BLaER1 treated with 17β-estradiol and CSF1 and Interleukin-3, amounts not matched to agents 10 nM and 100 nM (cell line): ENCODE measurements at regions not wholly inside any gene's neighbourhood (a gene's known extent, or its start where the extent isn't known, plus 50 kb on each side); places are given as distances from the start of the nearest gene placed in this dataset.

ENCODE experiments used
- H3K27ac ChIP-seq, 11 experiments: shearing (Covaris generic); formaldehyde crosslinking; 2 replicates each; pipeline ENCODE4 v1.8.1; 2022
- H3K27me3 ChIP-seq, 11 experiments: shearing (Covaris generic); formaldehyde crosslinking; 2 replicates each; pipeline ENCODE4 v1.8.1; 2022
- H3K36me3 ChIP-seq, 11 experiments: shearing (Covaris generic); formaldehyde crosslinking; 2 replicates each; pipeline ENCODE4 v1.8.1; 2022
- H3K4me1 ChIP-seq, 10 experiments: shearing (Covaris generic); formaldehyde crosslinking; 2 replicates each; pipeline ENCODE4 v1.8.1; 2022
- H3K4me2 ChIP-seq, 11 experiments: shearing (Covaris generic); formaldehyde crosslinking; 2 replicates each; pipeline ENCODE4 v1.8.1; 2022
- H3K4me3 ChIP-seq, 10 experiments: shearing (Covaris generic); formaldehyde crosslinking; 2 replicates each; pipeline ENCODE4 v1.8.1; 2022
- H3K9ac ChIP-seq, 11 experiments: shearing (Covaris generic); formaldehyde crosslinking; 2 replicates each; pipeline ENCODE4 v1.8.1; 2022
- H3K9me3 ChIP-seq, 11 experiments: shearing (Covaris generic); formaldehyde crosslinking; replicated peaks in 1 of 11; 2 replicates each; pipeline ENCODE4 v1.8.1; 2022
- H4K20me1 ChIP-seq, 11 experiments: shearing (Covaris generic); formaldehyde crosslinking; 2 replicates each; pipeline ENCODE4 v1.8.1; 2022
- Cebpa-rat ChIP-seq, 11 experiments: shearing (Covaris generic); IDR thresholded peaks; 2 replicates each; pipeline ENCODE4 v1.8.1; 2022

DNA sequence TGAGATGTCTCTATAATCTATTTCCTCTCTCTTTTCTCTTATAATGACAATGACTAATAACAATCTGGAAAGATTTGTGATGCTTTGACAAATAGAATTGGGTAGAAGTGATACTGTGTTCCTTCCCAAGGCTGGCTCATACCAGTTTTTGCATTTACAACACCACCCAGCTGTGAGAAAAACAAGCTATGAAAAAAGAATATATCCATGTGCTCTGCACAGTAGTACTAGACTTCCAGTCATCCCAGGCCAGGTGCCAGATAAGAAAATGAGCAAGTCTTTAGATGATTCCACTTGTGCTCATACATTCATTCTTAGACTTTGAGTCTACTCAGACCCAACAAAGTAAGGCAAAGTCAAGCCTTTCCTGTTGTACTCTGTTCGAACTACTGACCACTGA lies 350.2 kb upstream of the POU1F1 start:
- H3K4me2 ChIP-seq = no peak overlapping the region
- no peak overlapping the region for H3K4me3 ChIP-seq
- no peaks in the 10 kb centered on the region for H3K27me3 ChIP-seq
- peaks cover 0 to 20% (median 0%) of the 10 kb centered on the region in 11 experiments; a peak in 5 of 22 replicates for H3K9me3 ChIP-seq
- no peak for TF ChIP-seq Cebpa-rat (IDR thresholded peaks at IDR 0.05)
- no peak overlapping the region for H3K27ac ChIP-seq
- H4K20me1 ChIP-seq = no peaks in the 10 kb centered on the region
- no peaks in the 10 kb centered on the region for H3K36me3 ChIP-seq
- H3K9ac ChIP-seq = no peak overlapping the region
- no peaks in the 10 kb centered on the region; a peak in 1 of 20 replicates for H3K4me1 ChIP-seq

- Histone ChIP-seq H3K27me3 (no peaks in the 10 kb centered on the region), H3K4me2 (no peak overlapping the region), H3K4me3 (no peak overlapping the region), H3K9me3 (peaks cover 0 to 20% (median 0%) of the 10 kb centered on the region in 11 experiments; a peak in 5 of 22 replicates), H3K9ac (no peak overlapping the region), H3K27ac (no peak overlapping the region), H3K36me3 (no peaks in the 10 kb centered on the region), H4K20me1 (no peaks in the 10 kb centered on the region), H3K4me1 (no peaks in the 10 kb centered on the region; a peak in 1 of 20 replicates)
- TF ChIP-seq Cebpa-rat (IDR thresholded peaks at IDR 0.05) = no peak
These were observed 349.5 kb upstream of the POU1F1 start for GRCh38 chr3:87625876-87626275.

GRCh38 chr3:87624860-87625259 lies 348.5 kb upstream of the POU1F1 start:
- TF ChIP-seq Cebpa-rat (IDR thresholded peaks at IDR 0.05) = no peak
- Histone ChIP-seq H3K27ac (no peak overlapping the region), H3K4me2 (no peak overlapping the region)

DNA sequence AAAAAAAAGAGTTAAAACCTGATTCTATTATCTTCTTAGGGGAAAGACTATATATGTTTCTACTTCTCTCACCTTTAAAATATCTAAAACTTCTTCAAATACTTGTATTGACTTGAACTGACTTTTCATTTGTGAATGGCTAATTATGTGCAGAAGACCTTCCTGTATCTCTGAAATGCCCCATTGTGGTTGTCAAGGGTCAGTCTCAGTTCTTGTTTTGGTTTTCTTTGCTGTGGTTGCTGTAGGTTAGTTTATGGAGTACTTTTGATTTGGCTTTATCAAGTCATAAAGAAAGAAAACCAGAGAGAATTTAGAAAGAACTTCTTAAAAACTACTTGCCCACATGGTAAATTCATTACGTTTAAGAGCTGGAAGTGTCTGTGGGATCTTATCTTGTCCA lies 345.3 kb upstream of the POU1F1 start:
- no peaks in the 10 kb centered on the region for H3K36me3 ChIP-seq
- no peak overlapping the region for H3K27ac ChIP-seq
- no peak overlapping the region for H3K4me2 ChIP-seq
- no peak overlapping the region for H3K4me3 ChIP-seq
- no peak for TF ChIP-seq Cebpa-rat (IDR thresholded peaks at IDR 0.05)
- H4K20me1 ChIP-seq = no peaks in the 10 kb centered on the region
- no peak overlapping the region for H3K9ac ChIP-seq
- H3K27me3 ChIP-seq = no peaks in the 10 kb centered on the region
- H3K4me1 ChIP-seq = no peaks in the 10 kb centered on the region
- H3K9me3 ChIP-seq = peaks cover 0 to 9% (median under 1%) of the 10 kb centered on the region in 11 experiments; a peak in 8 of 22 replicates

More at GRCh38 chr3:87624860-87625259, 348.5 kb upstream of the POU1F1 start:
- Histone ChIP-seq H3K9ac (no peak overlapping the region), H4K20me1 (no peaks in the 10 kb centered on the region), H3K4me3 (no peak overlapping the region), H3K27me3 (no peaks in the 10 kb centered on the region), H3K4me1 (no peaks in the 10 kb centered on the region; a peak in 1 of 20 replicates), H3K36me3 (no peaks in the 10 kb centered on the region), H3K9me3 (peaks cover 0 to 20% (median 0%) of the 10 kb centered on the region in 11 experiments; a peak in 5 of 22 replicates)

DNA sequence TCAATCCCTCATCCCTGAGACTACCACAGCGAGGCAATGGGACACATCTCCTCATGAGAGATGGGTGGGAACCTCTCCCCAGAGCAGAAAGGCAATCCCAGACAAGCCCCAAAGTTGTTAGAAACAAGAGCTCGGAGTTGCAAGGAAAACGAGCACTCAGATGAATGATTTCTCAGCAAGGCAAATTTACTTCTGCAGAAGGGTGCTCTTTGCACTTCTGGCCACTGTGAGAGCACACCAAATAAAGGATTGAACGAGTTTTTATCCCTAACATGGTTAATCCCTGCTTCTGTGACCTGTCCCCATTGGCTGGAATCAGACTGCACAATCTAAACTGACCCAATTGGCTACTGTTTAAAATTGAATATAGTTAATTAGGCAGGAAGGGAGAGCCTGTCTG lies 339.1 kb upstream of the POU1F1 start:
- no peak for TF ChIP-seq Cebpa-rat (IDR thresholded peaks at IDR 0.05)
- no peak overlapping the region for H3K9ac ChIP-seq

GRCh38 chr3:87614998-87615397 lies 338.6 kb upstream of the POU1F1 start:
- H4K20me1 ChIP-seq = no peaks in the 10 kb centered on the region
- H3K4me1 ChIP-seq = no peaks in the 10 kb centered on the region
- no peak overlapping the region for H3K9ac ChIP-seq
- H3K9me3 ChIP-seq = peaks cover 23 to 47% (median 29%) of the 10 kb centered on the region in 11 experiments
- no peak overlapping the region for H3K4me3 ChIP-seq
- no peak for TF ChIP-seq Cebpa-rat (IDR thresholded peaks at IDR 0.05)
- H3K27ac ChIP-seq = no peak overlapping the region
- H3K4me2 ChIP-seq = no peak overlapping the region
- H3K36me3 ChIP-seq = peaks cover 0 to 4% (median 0%) of the 10 kb centered on the region in 11 experiments; a peak in 1 of 22 replicates
- H3K27me3 ChIP-seq = no peaks in the 10 kb centered on the region

More for the DNA sequence above, 339.1 kb upstream of the POU1F1 start:
- Histone ChIP-seq H4K20me1 (no peaks in the 10 kb centered on the region), H3K4me3 (no peak overlapping the region), H3K27ac (no peak overlapping the region), H3K36me3 (peaks cover 0 to 4% (median 0%) of the 10 kb centered on the region in 11 experiments; a peak in 1 of 22 replicates), H3K27me3 (no peaks in the 10 kb centered on the region), H3K4me1 (no peaks in the 10 kb centered on the region), H3K4me2 (no peak overlapping the region), H3K9me3 (peaks cover 19 to 42% (median 29%) of the 10 kb centered on the region in 11 experiments)

GRCh38 chr3:87607234-87607633 lies 330.9 kb upstream of the POU1F1 start:
- H3K9me3 ChIP-seq = peaks cover 23 to 52% (median 28%) of the 10 kb centered on the region in 11 experiments
- no peak for TF ChIP-seq Cebpa-rat (IDR thresholded peaks at IDR 0.05)

GRCh38 chr3:87595798-87596197 lies 319.4 kb upstream of the POU1F1 start:
- H3K9ac ChIP-seq = no peak overlapping the region
- no peaks in the 10 kb centered on the region for H3K4me1 ChIP-seq
- H3K27me3 ChIP-seq = no peaks in the 10 kb centered on the region
- H3K27ac ChIP-seq = no peak overlapping the region
- H4K20me1 ChIP-seq = no peaks in the 10 kb centered on the region
- H3K4me3 ChIP-seq = no peak overlapping the region
- TF ChIP-seq Cebpa-rat (IDR thresholded peaks at IDR 0.05) = no peak
- no peak overlapping the region for H3K4me2 ChIP-seq
- no peaks in the 10 kb centered on the region for H3K36me3 ChIP-seq
- peaks cover 0 to 27% (median 11%) of the 10 kb centered on the region in 11 experiments; a peak in 14 of 22 replicates for H3K9me3 ChIP-seq

More at GRCh38 chr3:87607234-87607633, 330.9 kb upstream of the POU1F1 start:
- H3K4me1 ChIP-seq = no peaks in the 10 kb centered on the region
- H3K4me2 ChIP-seq = no peak overlapping the region
- no peak overlapping the region for H3K9ac ChIP-seq
- H3K27ac ChIP-seq = no peak overlapping the region
- no peak overlapping the region for H3K4me3 ChIP-seq
- no peaks in the 10 kb centered on the region for H4K20me1 ChIP-seq
- no peaks in the 10 kb centered on the region for H3K27me3 ChIP-seq
- no peaks in the 10 kb centered on the region; a peak in 1 of 22 replicates for H3K36me3 ChIP-seq

DNA sequence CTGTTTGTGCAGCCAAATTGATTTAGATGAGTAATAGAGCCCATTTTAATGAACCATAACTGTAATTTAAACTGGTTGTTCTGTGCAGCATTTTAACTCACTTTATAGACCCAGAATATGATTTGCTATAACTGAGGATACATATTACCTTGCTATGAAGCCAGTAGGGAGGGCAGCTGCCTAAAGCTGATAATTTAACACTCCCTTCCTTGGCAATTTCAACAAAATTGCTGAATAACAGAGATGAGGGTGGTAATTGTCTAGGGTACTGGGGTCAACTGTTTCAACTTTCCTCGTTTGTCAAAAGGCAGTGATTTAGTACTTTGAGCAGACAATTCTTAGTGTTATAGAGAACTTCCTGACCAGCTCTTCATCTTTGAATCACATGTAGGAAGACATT lies 304.9 kb upstream of the POU1F1 start:
- no peak overlapping the region for H3K27ac ChIP-seq
- peaks cover 0 to 19% (median 0%) of the 10 kb centered on the region in 10 experiments; a peak in 8 of 20 replicates for H3K4me1 ChIP-seq
- H3K27me3 ChIP-seq = no peaks in the 10 kb centered on the region
- H3K4me2 ChIP-seq = no peak overlapping the region
- no peak overlapping the region for H3K9ac ChIP-seq
- H4K20me1 ChIP-seq = no peaks in the 10 kb centered on the region
- no peaks in the 10 kb centered on the region for H3K36me3 ChIP-seq
- no peak for TF ChIP-seq Cebpa-rat (IDR thresholded peaks at IDR 0.05)
- no peak overlapping the region for H3K4me3 ChIP-seq
- H3K9me3 ChIP-seq = 0 out of 22 replicates have a peak, but pooled peaks cover 0 to 6% (median 0%) of the 10 kb centered on the region in 11 experiments

DNA sequence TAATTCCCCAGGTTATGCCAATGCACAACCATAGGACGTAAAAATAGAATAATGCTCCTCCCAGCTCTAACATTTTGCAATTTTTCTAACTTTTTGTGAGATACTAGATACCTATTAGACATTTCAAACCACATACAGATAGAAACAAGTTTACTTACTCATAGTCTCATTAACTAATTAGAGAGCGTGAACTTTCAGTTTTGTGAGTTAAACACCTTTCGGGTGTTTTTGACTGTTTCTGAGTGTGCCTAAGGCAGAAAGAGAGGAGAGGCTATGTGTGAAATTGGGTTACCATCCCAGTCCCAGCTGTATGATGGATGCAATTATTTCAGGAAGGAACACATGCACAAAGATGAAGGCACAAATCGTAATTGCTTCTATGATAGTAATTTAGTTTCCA lies 300.4 kb upstream of the POU1F1 start:
- no peaks in the 10 kb centered on the region for H3K4me1 ChIP-seq
- no peaks in the 10 kb centered on the region for H4K20me1 ChIP-seq
- H3K27ac ChIP-seq = no peak overlapping the region
- no peaks in the 10 kb centered on the region for H3K9me3 ChIP-seq
- no peak for TF ChIP-seq Cebpa-rat (IDR thresholded peaks at IDR 0.05)
- no peak overlapping the region for H3K9ac ChIP-seq
- H3K27me3 ChIP-seq = no peaks in the 10 kb centered on the region
- no peaks in the 10 kb centered on the region for H3K36me3 ChIP-seq
- H3K4me2 ChIP-seq = no peak overlapping the region
- H3K4me3 ChIP-seq = no peak overlapping the region
